NB4 (cell line): ENCODE measurements at regions not wholly inside any gene's neighbourhood (a gene's known extent, or its start where the extent isn't known, plus 50 kb on each side); places are given as distances from the start of the nearest gene placed in this dataset.
"Not testable (repeated sequence)": the region's sequence is repeated elsewhere in the genome, so short reads cannot be mapped to it uniquely, and the experiment has no call there.

Experiments
- DNase-seq: peaks from one replicate; pipeline ENCODE4 v3.0.0; 2010; ENCODE audit warnings: low read depth
- H3K4me3 ChIP-seq: one replicate; pipeline ENCODE4 v1.5.1; 2011; ENCODE audit warnings: mild to moderate bottlenecking, low read depth, low read length, moderate library complexity
- CTCF ChIP-seq: IDR thresholded peaks from one replicate; pipeline ENCODE4 v1.5.1; 2012; ENCODE audit warnings: low read depth, low read length
- MAX ChIP-seq: IDR thresholded peaks from 2 replicates; pipeline ENCODE4 v1.6.1; 2011; ENCODE audit warnings: low read depth, low read length
- MYC ChIP-seq: IDR thresholded peaks from 2 replicates; pipeline ENCODE4 v1.6.1; 2011; ENCODE audit warnings: low read depth, low read length
- POLR2A ChIP-seq: IDR thresholded peaks from 2 replicates; pipeline ENCODE4 v1.6.1; 2011; ENCODE audit warnings: mild to moderate bottlenecking; ENCODE audit not compliant: insufficient read length; ENCODE audit errors: extremely low read depth

- TF ChIP-seq MYC (no peak), POLR2A (no peak)
These were observed 80.8 kb upstream of the PRSS1 start for GRCh38 chr7:142668495-142668894.

GRCh38 chr7:142657376-142657775 lies 91.9 kb upstream of the PRSS1 start:
- no peak for TF ChIP-seq CTCF
- no peak for TF ChIP-seq MAX
- TF ChIP-seq POLR2A: no peak
- no peak for TF ChIP-seq MYC
- H3K4me3 ChIP-seq: no peak overlapping the region
- no peak for DNase-seq

More at GRCh38 chr7:142668495-142668894, 80.8 kb upstream of the PRSS1 start:
- H3K4me3 ChIP-seq: no peak overlapping the region
- no peak for DNase-seq

GRCh38 chr7:142654398-142654797 lies 94.9 kb upstream of the PRSS1 start:
- H3K4me3 ChIP-seq: no peak overlapping the region
- no peak for TF ChIP-seq CTCF
- DNase-seq: no peak

- no peak overlapping the region for H3K4me3 ChIP-seq
- DNase-seq: no peak
- TF ChIP-seq POLR2A: no peak
These were observed 101.5 kb upstream of the PRSS1 start for GRCh38 chr7:142647749-142648148.

- H3K4me3 ChIP-seq: no peak overlapping the region
These were observed 102.7 kb upstream of the PRSS1 start for GRCh38 chr7:142646386-142647140.

GRCh38 chr7:142645777-142646176 lies 103.5 kb upstream of the PRSS1 start:
- no peak overlapping the region for H3K4me3 ChIP-seq
- DNase-seq: no peak
- no peak for TF ChIP-seq POLR2A
- TF ChIP-seq MAX: no peak
- TF ChIP-seq MYC: no peak
- no peak for TF ChIP-seq CTCF

More at GRCh38 chr7:142646386-142647140, 102.7 kb upstream of the PRSS1 start:
- DNase-seq: peak; percentile 12
- TF ChIP-seq MAX (no peak), POLR2A (no peak), MYC (no peak), CTCF (no peak)

- H3K4me3 ChIP-seq: no peak overlapping the region
- TF ChIP-seq MAX (no peak), CTCF (no peak), POLR2A (no peak), MYC (no peak)
- DNase-seq: no peak
These were observed 107.0 kb upstream of the PRSS1 start for GRCh38 chr7:142642316-142642715.

GRCh38 chr7:142641252-142641651 lies 108.0 kb upstream of the PRSS1 start:
- DNase-seq, H3K4me3 ChIP-seq: not testable (repeated sequence)
